ENCODE measurements at regions not wholly inside any gene's neighbourhood (a gene's known extent, or its start where the extent isn't known, plus 50 kb on each side); places are given as distances from the start of the nearest gene placed in this dataset.

GRCh38 chr2:150888337-150888736, 373.3 kb downstream of the RBM43 start (continued):
- no peak for TF ChIP-seq ZNF462 (CRISPR knock-in tag; IDR thresholded peaks at IDR 0.05)
- no peak for TF ChIP-seq ETS1 (IDR thresholded peaks at IDR 0.05)
- TF ChIP-seq POLR2AphosphoS5 (IDR thresholded peaks at IDR 0.05; ENCODE audit: low read depth): no peak
- no peak for TF ChIP-seq JUNB (IDR thresholded peaks at IDR 0.05; ENCODE audit: unreplicated experiment)
- TF ChIP-seq REST (IDR thresholded peaks at IDR 0.05; ENCODE audit: unreplicated experiment): no peak
- TF ChIP-seq EZH2 (IDR thresholded peaks at IDR 0.05; ENCODE audit: low read depth, unreplicated experiment): no peak
- TF ChIP-seq NANOG (IDR thresholded peaks at IDR 0.05; ENCODE audit: borderline replicate concordance): no peak

Measured in GM23338 (cell line).